SK-N-SH (cell line): ENCODE measurements at regions not wholly inside any gene's neighbourhood (a gene's known extent, or its start where the extent isn't known, plus 50 kb on each side); places are given as distances from the start of the nearest gene placed in this dataset.

Experiments used
- CTCF ChIA-PET: fragments of 300-600, 350-600 bp; formaldehyde crosslinking; extraction: SDS; loops from one replicate; lab custom pipeline; 2021; lab: Yijun Ruan, JAX
- POLR2A ChIA-PET: fragments of 350-600 bp; sonication (Branson Sonifier 250); formaldehyde crosslinking; extraction: SDS; loops from one replicate; lab custom pipeline; 2020; ENCODE audit warnings: antibody characterized with exemption, inconsistent platforms; lab: Yijun Ruan, JAX
- DNase-seq: peaks from one replicate; pipeline ENCODE4 v3.0.0; 2012
- H2AFZ ChIP-seq: fragments of 200-600 bp; sonication (generic); 2 replicates; pipeline ENCODE4 v1.8.1; 2016; ENCODE audit warnings: antibody characterized with exemption, mild to moderate bottlenecking, low read depth
- H3F3A ChIP-seq: fragments of 200-600 bp; sonication (generic); replicated peaks from 2 replicates; pipeline ENCODE3; 2016; ENCODE audit warnings: antibody characterized with exemption, mild to moderate bottlenecking; ENCODE audit not compliant: insufficient read depth
- H3K27ac ChIP-seq, 2 experiments: fragments of 200-500 bp in 1 of 2; fragments of 200-600 bp in 1 of 2; sonication (Bioruptor generic) in 1 of 2; sonication (generic), shearing (Covaris generic) in 1 of 2; 2 replicates each; pipeline versions ENCODE4 v1.5.1 to v1.6.1; 2014 to 2016; ENCODE audit warnings: low read depth in 2 of 2, inconsistent platforms in 1 of 2, low read length in 1 of 2, mild to moderate bottlenecking in 1 of 2, mixed read lengths in 1 of 2
- H3K27me3 ChIP-seq: fragments of 200-600 bp; sonication (generic), shearing (Covaris generic); 2 replicates; pipeline ENCODE4 v1.6.1; 2016; ENCODE audit warnings: mixed run types; ENCODE audit not compliant: insufficient read depth
- H3K36me3 ChIP-seq, 2 experiments: fragments of 200-500 bp in 1 of 2; fragments of 200-600 bp in 1 of 2; sonication (Bioruptor generic) in 1 of 2; sonication (generic) in 1 of 2; replicated peaks in 1 of 2; 2 replicates each; pipeline versions ENCODE3 to v1.5.1; 2014 to 2016; ENCODE audit warnings: low read length in 1 of 2, mild to moderate bottlenecking in 1 of 2; ENCODE audit not compliant: insufficient read depth in 2 of 2, control insufficient read depth in 1 of 2
- H3K4me1 ChIP-seq, 2 experiments: fragments of 200-500 bp in 1 of 2; fragments of 200-600 bp in 1 of 2; sonication (Bioruptor generic) in 1 of 2; sonication (generic), shearing (Covaris generic) in 1 of 2; 2 replicates each; pipeline versions ENCODE4 v1.5.1 to v1.6.1; 2014 to 2016; ENCODE audit warnings: low read depth in 1 of 2, low read length in 1 of 2, mixed run types in 1 of 2; ENCODE audit not compliant: insufficient read depth in 2 of 2, control insufficient read depth in 1 of 2
- H3K4me2 ChIP-seq: fragments of 200-600 bp; sonication (generic), shearing (Covaris generic); 2 replicates; pipeline ENCODE4 v1.6.1; 2017; ENCODE audit warnings: mixed run types
- H3K4me3 ChIP-seq, 2 experiments: fragments of 200-500 bp in 1 of 2; fragments of 200-600 bp in 1 of 2; sonication (Bioruptor generic) in 1 of 2; sonication (generic), shearing (Covaris generic) in 1 of 2; 2 replicates each; pipeline versions ENCODE4 v1.5.1 to v1.8.1; 2014 to 2016; ENCODE audit warnings: low read depth in 2 of 2, inconsistent platforms in 1 of 2, low read length in 1 of 2, mild to moderate bottlenecking in 1 of 2, mixed read lengths in 1 of 2, moderate library complexity in 1 of 2
- H3K79me2 ChIP-seq: fragments of 200-600 bp; sonication (generic); 2 replicates; pipeline ENCODE4 v1.8.1; 2017; ENCODE audit warnings: mild to moderate bottlenecking; ENCODE audit not compliant: insufficient read depth
- H3K9ac ChIP-seq: fragments of 200-600 bp; sonication (generic); 2 replicates; pipeline ENCODE4 v1.6.1; 2017; ENCODE audit warnings: mixed run types
- H3K9me2 ChIP-seq: fragments of 200-600 bp; sonication (generic); 2 replicates; pipeline ENCODE4 v1.6.1; 2017; ENCODE audit warnings: mixed run types
- H3K9me3 ChIP-seq: fragments of 200-600 bp; sonication (generic); 2 replicates; pipeline ENCODE4 v1.6.1; 2017; ENCODE audit warnings: mixed run types, mild to moderate bottlenecking, moderate library complexity
- H4K20me1 ChIP-seq: fragments of 200-600 bp; sonication (generic); 2 replicates; pipeline ENCODE4 v1.6.1; 2017; ENCODE audit warnings: mild to moderate bottlenecking, mixed run types; ENCODE audit not compliant: insufficient read depth
- CHD2 ChIP-seq: fragments of 150-350 bp; IDR thresholded peaks from 2 replicates; pipeline ENCODE4 v1.6.1; 2018; ENCODE audit warnings: low read length; ENCODE audit not compliant: partially characterized antibody
- ELF1 ChIP-seq: IDR thresholded peaks from 2 replicates; pipeline ENCODE4 v1.4.0; 2012
- EP300 ChIP-seq, 2 experiments: IDR thresholded peaks; 2 replicates each; pipeline versions ENCODE4 v1.4.0 to v1.6.1; 2012; ENCODE audit warnings: borderline replicate concordance in 1 of 2, low read depth in 1 of 2, low read length in 1 of 2
- FOXM1 ChIP-seq: IDR thresholded peaks from 2 replicates; pipeline ENCODE4 v1.4.0; 2012; ENCODE audit warnings: low read depth, mild to moderate bottlenecking
- GABPA ChIP-seq: IDR thresholded peaks from 2 replicates; pipeline ENCODE4 v1.4.0; 2012; ENCODE audit warnings: low read depth, mild to moderate bottlenecking
- GATA2 ChIP-seq: sonication (generic); formaldehyde crosslinking; IDR thresholded peaks from 2 replicates; pipeline ENCODE4 v1.5.0; 2020; ENCODE audit warnings: mild to moderate bottlenecking, missing genetic modification reagents
- MXI1 ChIP-seq: IDR thresholded peaks from 2 replicates; pipeline ENCODE4 v1.6.1; 2012; ENCODE audit warnings: mild to moderate bottlenecking, low read depth, low read length, improper control_type of control experiment
- NFIC ChIP-seq: IDR thresholded peaks from 2 replicates; pipeline ENCODE4 v1.4.0; 2012; ENCODE audit warnings: borderline replicate concordance
- NRF1 ChIP-seq: IDR thresholded peaks from 2 replicates; pipeline ENCODE4 v1.6.1; 2012; ENCODE audit warnings: low read depth, mild to moderate bottlenecking, low read length
- RAD21 ChIP-seq: IDR thresholded peaks from 2 replicates; pipeline ENCODE4 v1.6.1; 2012; ENCODE audit warnings: mild to moderate bottlenecking, low read length
- RCOR1 ChIP-seq: fragments of 150-350 bp; IDR thresholded peaks from 2 replicates; pipeline ENCODE4 v1.6.1; 2017; ENCODE audit warnings: antibody characterized with exemption, low read length
- RFX5 ChIP-seq: IDR thresholded peaks from 2 replicates; pipeline ENCODE4 v1.6.1; 2012; ENCODE audit warnings: mild to moderate bottlenecking, improper control_type of control experiment, low read length
- RXRA ChIP-seq: IDR thresholded peaks from 2 replicates; pipeline ENCODE4 v1.4.0; 2012; ENCODE audit warnings: low read depth, mild to moderate bottlenecking, borderline replicate concordance
- SIN3A ChIP-seq: IDR thresholded peaks from 2 replicates; pipeline ENCODE4 v1.6.1; 2012; ENCODE audit warnings: low read depth, mild to moderate bottlenecking, low read length, moderate library complexity, borderline replicate concordance
- TAF1 ChIP-seq: IDR thresholded peaks from 2 replicates; pipeline ENCODE4 v1.6.1; 2012; ENCODE audit warnings: low read depth, mild to moderate bottlenecking, low read length, moderate library complexity, borderline replicate concordance
- TEAD4 ChIP-seq: IDR thresholded peaks from 2 replicates; pipeline ENCODE4 v1.4.0; 2012; ENCODE audit warnings: mild to moderate bottlenecking, borderline replicate concordance; ENCODE audit not compliant: insufficient read depth
- YY1 ChIP-seq: IDR thresholded peaks from 2 replicates; pipeline ENCODE4 v1.4.0; 2012; ENCODE audit warnings: low read depth, mild to moderate bottlenecking
- WGBS: methylation state at CpG from one replicate; pipeline ENCODE4 v1.1.6; 2017; ENCODE audit warnings: low lambda C conversion rate; 5-methylcytosine and 5-hydroxymethylcytosine counted together
- TF ChIP-seq, protein P1 (sequence below): IDR thresholded peaks from 2 replicates; pipeline ENCODE4 v1.4.0; 2012; ENCODE audit warnings: low read depth, borderline replicate concordance
- TF ChIP-seq, protein P2 (sequence below): IDR thresholded peaks from 2 replicates; pipeline ENCODE4 v1.6.1; 2012; ENCODE audit warnings: mild to moderate bottlenecking, low read depth, low read length, moderate library complexity
- TF ChIP-seq, protein P3 (sequence below): fragments of 150-350 bp; IDR thresholded peaks from 2 replicates; pipeline ENCODE4 v1.6.1; 2017; ENCODE audit warnings: antibody characterized with exemption, low read length, low read depth, borderline replicate concordance

GRCh38 chr17:83145831-83146230 lies 66.4 kb downstream of the METRNL start (continued):
- TF ChIP-seq RXRA (no peak), RAD21 (no peak), NFIC (no peak), YY1 (no peak)
- TF ChIP-seq, protein P1, sequence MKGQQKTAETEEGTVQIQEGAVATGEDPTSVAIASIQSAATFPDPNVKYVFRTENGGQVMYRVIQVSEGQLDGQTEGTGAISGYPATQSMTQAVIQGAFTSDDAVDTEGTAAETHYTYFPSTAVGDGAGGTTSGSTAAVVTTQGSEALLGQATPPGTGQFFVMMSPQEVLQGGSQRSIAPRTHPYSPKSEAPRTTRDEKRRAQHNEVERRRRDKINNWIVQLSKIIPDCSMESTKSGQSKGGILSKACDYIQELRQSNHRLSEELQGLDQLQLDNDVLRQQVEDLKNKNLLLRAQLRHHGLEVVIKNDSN: no peak
- TF ChIP-seq, protein P2, sequence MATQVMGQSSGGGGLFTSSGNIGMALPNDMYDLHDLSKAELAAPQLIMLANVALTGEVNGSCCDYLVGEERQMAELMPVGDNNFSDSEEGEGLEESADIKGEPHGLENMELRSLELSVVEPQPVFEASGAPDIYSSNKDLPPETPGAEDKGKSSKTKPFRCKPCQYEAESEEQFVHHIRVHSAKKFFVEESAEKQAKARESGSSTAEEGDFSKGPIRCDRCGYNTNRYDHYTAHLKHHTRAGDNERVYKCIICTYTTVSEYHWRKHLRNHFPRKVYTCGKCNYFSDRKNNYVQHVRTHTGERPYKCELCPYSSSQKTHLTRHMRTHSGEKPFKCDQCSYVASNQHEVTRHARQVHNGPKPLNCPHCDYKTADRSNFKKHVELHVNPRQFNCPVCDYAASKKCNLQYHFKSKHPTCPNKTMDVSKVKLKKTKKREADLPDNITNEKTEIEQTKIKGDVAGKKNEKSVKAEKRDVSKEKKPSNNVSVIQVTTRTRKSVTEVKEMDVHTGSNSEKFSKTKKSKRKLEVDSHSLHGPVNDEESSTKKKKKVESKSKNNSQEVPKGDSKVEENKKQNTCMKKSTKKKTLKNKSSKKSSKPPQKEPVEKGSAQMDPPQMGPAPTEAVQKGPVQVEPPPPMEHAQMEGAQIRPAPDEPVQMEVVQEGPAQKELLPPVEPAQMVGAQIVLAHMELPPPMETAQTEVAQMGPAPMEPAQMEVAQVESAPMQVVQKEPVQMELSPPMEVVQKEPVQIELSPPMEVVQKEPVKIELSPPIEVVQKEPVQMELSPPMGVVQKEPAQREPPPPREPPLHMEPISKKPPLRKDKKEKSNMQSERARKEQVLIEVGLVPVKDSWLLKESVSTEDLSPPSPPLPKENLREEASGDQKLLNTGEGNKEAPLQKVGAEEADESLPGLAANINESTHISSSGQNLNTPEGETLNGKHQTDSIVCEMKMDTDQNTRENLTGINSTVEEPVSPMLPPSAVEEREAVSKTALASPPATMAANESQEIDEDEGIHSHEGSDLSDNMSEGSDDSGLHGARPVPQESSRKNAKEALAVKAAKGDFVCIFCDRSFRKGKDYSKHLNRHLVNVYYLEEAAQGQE: no peak

DNA sequence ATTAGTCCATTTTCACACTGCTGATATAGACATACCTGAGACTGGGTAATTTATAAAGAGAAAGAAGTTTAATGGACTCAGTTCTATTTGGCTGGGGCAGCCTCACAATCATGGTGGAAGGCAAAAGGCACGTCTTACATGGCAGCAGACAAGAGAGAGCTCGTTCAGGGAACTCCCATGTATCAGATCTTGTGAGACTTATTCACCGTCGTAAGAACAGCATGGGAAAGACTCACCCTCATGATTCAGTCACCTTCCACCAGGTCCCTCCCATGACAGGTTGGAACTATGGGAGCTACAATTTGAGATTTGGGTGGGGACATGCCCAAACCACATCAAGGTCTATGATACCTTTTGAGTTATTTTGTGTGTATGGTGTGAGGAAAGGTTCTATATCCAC lies 66.9 kb downstream of the METRNL start:
- Histone ChIP-seq H2AFZ (no peak overlapping the region), H3K9me2 (no peaks in the 10 kb centered on the region), H3K9ac (no peak overlapping the region), H3K79me2 (no peaks in the 10 kb centered on the region), H3K27me3 (peaks cover 9% of the 10 kb centered on the region), H3F3A (no peaks in the 10 kb centered on the region), H3K4me3 (no peak overlapping the region), H3K4me1 (peaks cover 0 to 17% of the 10 kb centered on the region in 2 experiments; a peak in 1 of 4 replicates), H3K9me3 (peaks cover 12% of the 10 kb centered on the region), H3K27ac (no peak overlapping the region), H3K36me3 (no peaks in the 10 kb centered on the region), H3K4me2 (no peak overlapping the region), H4K20me1 (no peaks in the 10 kb centered on the region)
- CTCF ChIA-PET: interaction anchor here (1.3 kb wide), 1 partner anchor 18 kb away, joined by 3 read pairs; no protein-coding TSS in a partner anchor
- POLR2A ChIA-PET: no interaction called here
- TF ChIP-seq NRF1 (no peak), TAF1 (no peak), SIN3A (no peak), ELF1 (no peak), YY1 (no peak)
- TF ChIP-seq, protein P3, sequence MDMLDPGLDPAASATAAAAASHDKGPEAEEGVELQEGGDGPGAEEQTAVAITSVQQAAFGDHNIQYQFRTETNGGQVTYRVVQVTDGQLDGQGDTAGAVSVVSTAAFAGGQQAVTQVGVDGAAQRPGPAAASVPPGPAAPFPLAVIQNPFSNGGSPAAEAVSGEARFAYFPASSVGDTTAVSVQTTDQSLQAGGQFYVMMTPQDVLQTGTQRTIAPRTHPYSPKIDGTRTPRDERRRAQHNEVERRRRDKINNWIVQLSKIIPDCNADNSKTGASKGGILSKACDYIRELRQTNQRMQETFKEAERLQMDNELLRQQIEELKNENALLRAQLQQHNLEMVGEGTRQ: no peak
- WGBS: 30% methylated on average over 4 of the region's 4 CpGs
- DNase-seq: no peak

- Histone ChIP-seq H3K9me3 (peaks cover 6% of the 10 kb centered on the region), H3K27ac (no peak overlapping the region), H3K4me3 (no peak overlapping the region), H4K20me1 (no peaks in the 10 kb centered on the region), H3K4me2 (no peak overlapping the region), H3F3A (no peaks in the 10 kb centered on the region), H3K27me3 (peaks cover 9% of the 10 kb centered on the region), H3K9me2 (no peaks in the 10 kb centered on the region), H3K36me3 (no peaks in the 10 kb centered on the region), H3K79me2 (no peaks in the 10 kb centered on the region), H2AFZ (no peak overlapping the region), H3K9ac (no peak overlapping the region), H3K4me1 (peaks cover 0 to 17% of the 10 kb centered on the region in 2 experiments; a peak in 1 of 4 replicates)
- DNase-seq: no peak
- ChIA-PET POLR2A (no interaction called here), CTCF (no interaction called here)
- no peak for TF ChIP-seq MXI1
- TF ChIP-seq GATA2: no peak
- TF ChIP-seq RXRA: no peak
- no peak for TF ChIP-seq SIN3A
- TF ChIP-seq, protein P1: no peak
- no peak for TF ChIP-seq RFX5
- no peak for TF ChIP-seq RCOR1
- no peak for TF ChIP-seq ELF1
- TF ChIP-seq GABPA: no peak
- no peak for TF ChIP-seq EP300 (IDR thresholded peaks at IDR 0.05; ENCODE audit: borderline replicate concordance in 1 of 2, low read depth in 1 of 2, low read length in 1 of 2)
- TF ChIP-seq TEAD4: no peak
- no peak for TF ChIP-seq CHD2
- no peak for TF ChIP-seq NRF1
- TF ChIP-seq FOXM1: no peak
These were observed 67.9 kb downstream of the METRNL start for GRCh38 chr17:83147280-83147679.
